ENCODE measurements at regions not wholly inside any gene's neighbourhood (a gene's known extent, or its start where the extent isn't known, plus 50 kb on each side); places are given as distances from the start of the nearest gene placed in this dataset.

- Histone ChIP-seq H3K27me3 (peaks cover 7% of the 10 kb centered on the region), H3K9me3 (replicated peaks in 1 of 3) (no peaks in the 10 kb centered on the region), H3K4me3 (no peak overlapping the region), H3K4me1 (replicated peaks in 1 of 2) (no peaks in the 10 kb centered on the region), H3K27ac (no peak overlapping the region), H3K36me3 (replicated peaks in 1 of 2) (no peaks in the 10 kb centered on the region)
- no peak for DNase-seq
- intact Hi-C loops (cut with DNase I) = no loop called here
- TF ChIP-seq POLR2A (IDR thresholded peaks at IDR 0.05) = no peak
- no peak for TF ChIP-seq CTCF (IDR thresholded peaks at IDR 0.05)
Observed at GRCh38 chrX:110955706-110956105, 140.3 kb upstream of the PAK3 start.

- TF ChIP-seq POLR2A (IDR thresholded peaks at IDR 0.05) = no peak
- no peak for TF ChIP-seq CTCF (IDR thresholded peaks at IDR 0.05)
- no peaks in the 10 kb centered on the region for H3K36me3 ChIP-seq (replicated peaks in 1 of 2)
- intact Hi-C loops (cut with DNase I) = no loop called here
- no peak overlapping the region for H3K4me3 ChIP-seq
- H3K27me3 ChIP-seq = peaks cover 7% of the 10 kb centered on the region
- H3K4me1 ChIP-seq (replicated peaks in 1 of 2) = no peaks in the 10 kb centered on the region
- no peak for DNase-seq
- H3K27ac ChIP-seq = peak overlapping the region in 1 of 5 donors; percentile 29
- H3K9me3 ChIP-seq (replicated peaks in 1 of 3) = no peaks in the 10 kb centered on the region
Observed at GRCh38 chrX:110954428-110955100, 141.4 kb upstream of the PAK3 start.

- Histone ChIP-seq H3K27me3 (peaks cover 4% of the 10 kb centered on the region), H3K9me3 (replicated peaks in 1 of 3) (no peaks in the 10 kb centered on the region), H3K36me3 (replicated peaks in 1 of 2) (no peaks in the 10 kb centered on the region), H3K27ac (no peak overlapping the region), H3K4me3 (no peak overlapping the region), H3K4me1 (replicated peaks in 1 of 2) (no peaks in the 10 kb centered on the region)
- no peak for TF ChIP-seq CTCF (IDR thresholded peaks at IDR 0.05)
- TF ChIP-seq POLR2A (IDR thresholded peaks at IDR 0.05) = no peak
- 43 to 56% (median 52%) methylated on average over 6 of the region's 6 CpGs for WGBS, 4 donors
- DNase-seq = no peak
- intact Hi-C loops (cut with DNase I) = no loop called here
Observed at GRCh38 chrX:110951472-110952269, 144.3 kb upstream of the PAK3 start.

- H3K27ac ChIP-seq = no peak overlapping the region
- peak overlapping the region in 1 of 4 donors; percentile 32 for H3K4me3 ChIP-seq
- H3K4me1 ChIP-seq (replicated peaks in 1 of 2) = no peaks in the 10 kb centered on the region
- H3K27me3 ChIP-seq = peaks cover 19% of the 10 kb centered on the region
- WGBS, 4 donors = 6 to 37% (median 17%) methylated on average over 21 to 22 of the region's 22 CpGs
- no peaks in the 10 kb centered on the region for H3K36me3 ChIP-seq (replicated peaks in 1 of 2)
- TF ChIP-seq CTCF (IDR thresholded peaks at IDR 0.05) (no peak), POLR2A (IDR thresholded peaks at IDR 0.05) (no peak)
- no peaks in the 10 kb centered on the region for H3K9me3 ChIP-seq (replicated peaks in 1 of 3)
- DNase-seq = no peak
- intact Hi-C loops (cut with DNase I) = no loop called here
Observed at GRCh38 chrX:110944751-110945675, 149.4 kb upstream of the CHRDL1 start.

Measured in adrenal gland (tissue), 9 donors.